Stimulated activated naive CD8-positive, alpha-beta T cell treated with anti-CD3 and anti-CD28 coated beads, Interleukin-15, Interleukin-2, amounts not matched to agents 100 ng/mL and 50 ng/mL, for 24 hours (primary cell): ENCODE measurements at regions not wholly inside any gene's neighbourhood (a gene's known extent, or its start where the extent isn't known, plus 50 kb on each side); places are given as distances from the start of the nearest gene placed in this dataset.

Experiments used
- H3K27ac Mint-ChIP-seq: one replicate; pipeline ENCODE4 v1.8.0; 2021; ENCODE audit warnings: mild to moderate bottlenecking, mixed read lengths
- H3K27me3 Mint-ChIP-seq: one replicate; pipeline ENCODE4 v1.8.0; 2021; ENCODE audit warnings: mixed read lengths
- H3K36me3 Mint-ChIP-seq: one replicate; pipeline ENCODE4 v1.8.0; 2021; ENCODE audit warnings: low read depth, mixed read lengths
- H3K4me1 Mint-ChIP-seq: one replicate; pipeline ENCODE4 v1.8.0; 2021; ENCODE audit warnings: low read depth, mixed read lengths
- H3K4me3 Mint-ChIP-seq: one replicate; pipeline ENCODE4 v1.8.0; 2021; ENCODE audit warnings: mild to moderate bottlenecking, mixed read lengths
- H3K9me3 Mint-ChIP-seq: one replicate; pipeline ENCODE4 v1.8.0; 2021; ENCODE audit warnings: mixed read lengths

DNA sequence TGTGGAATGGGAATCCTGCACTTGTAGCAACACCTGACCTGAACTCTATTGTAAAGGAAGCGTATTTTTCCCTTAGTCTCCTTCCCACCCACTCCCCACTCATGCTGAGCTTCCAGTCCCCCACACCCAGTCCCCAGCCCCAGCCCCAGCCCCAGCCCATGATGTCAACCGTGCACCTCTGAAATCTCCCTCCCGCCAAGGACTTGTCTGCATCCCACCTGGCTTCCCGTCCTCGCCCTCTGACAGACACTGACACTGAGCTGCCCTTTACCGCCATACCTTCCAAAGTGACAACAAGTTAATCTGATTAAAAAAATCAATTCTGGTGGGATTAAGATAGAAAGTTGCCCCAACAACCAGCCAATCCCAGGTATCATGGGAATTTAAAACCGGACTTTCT is 213.6 kb upstream of the CELF4 start:
- Mint-ChIP-seq H3K36me3 (no peaks in the 10 kb centered on the region), H3K27ac (no peak overlapping the region), H3K4me1 (no peaks in the 10 kb centered on the region), H3K27me3 (no peaks in the 10 kb centered on the region), H3K9me3 (no peaks in the 10 kb centered on the region), H3K4me3 (no peak overlapping the region)

DNA sequence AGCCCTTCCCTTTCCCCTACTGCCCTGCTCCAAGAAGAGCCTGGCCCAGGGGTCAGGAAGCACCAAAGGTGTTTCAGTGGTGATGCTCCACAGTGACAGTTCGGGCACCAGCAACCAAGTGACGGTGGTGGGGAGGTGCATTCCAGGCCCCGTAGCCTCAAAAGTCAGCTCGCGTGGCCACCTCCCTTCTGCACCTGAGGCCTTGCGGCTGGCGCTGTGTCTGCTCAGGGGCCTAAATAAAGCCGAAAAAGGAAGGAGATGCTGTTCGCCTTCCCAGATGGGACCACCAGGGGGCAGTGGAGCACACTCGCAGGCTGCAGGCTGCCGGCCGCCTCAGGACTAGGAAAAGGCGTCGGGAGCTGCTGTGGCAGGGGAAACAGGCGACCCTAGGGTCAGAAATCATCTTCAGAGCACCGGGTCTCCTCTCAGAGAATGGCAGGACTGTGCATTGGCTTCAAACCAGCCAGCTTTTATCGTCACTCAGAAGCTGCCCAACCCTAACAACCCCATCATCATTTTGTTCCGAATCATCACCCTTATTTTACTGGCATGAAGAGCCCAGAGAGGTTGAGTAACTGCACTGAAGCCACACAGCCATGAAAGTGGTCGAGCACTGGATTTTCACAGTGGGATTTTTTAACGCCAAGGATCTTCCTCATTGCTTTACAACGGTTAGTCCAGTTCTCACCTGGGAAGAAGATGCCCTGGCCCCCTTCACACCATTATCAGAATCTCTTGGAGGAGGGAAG is 213.0 kb upstream of the CELF4 start:
- no peaks in the 10 kb centered on the region for H3K4me1 Mint-ChIP-seq
- H3K4me3 Mint-ChIP-seq, result no peak overlapping the region
- H3K27ac Mint-ChIP-seq, result no peak overlapping the region
- no peaks in the 10 kb centered on the region for H3K27me3 Mint-ChIP-seq
- H3K9me3 Mint-ChIP-seq, result no peaks in the 10 kb centered on the region
- no peaks in the 10 kb centered on the region for H3K36me3 Mint-ChIP-seq

DNA sequence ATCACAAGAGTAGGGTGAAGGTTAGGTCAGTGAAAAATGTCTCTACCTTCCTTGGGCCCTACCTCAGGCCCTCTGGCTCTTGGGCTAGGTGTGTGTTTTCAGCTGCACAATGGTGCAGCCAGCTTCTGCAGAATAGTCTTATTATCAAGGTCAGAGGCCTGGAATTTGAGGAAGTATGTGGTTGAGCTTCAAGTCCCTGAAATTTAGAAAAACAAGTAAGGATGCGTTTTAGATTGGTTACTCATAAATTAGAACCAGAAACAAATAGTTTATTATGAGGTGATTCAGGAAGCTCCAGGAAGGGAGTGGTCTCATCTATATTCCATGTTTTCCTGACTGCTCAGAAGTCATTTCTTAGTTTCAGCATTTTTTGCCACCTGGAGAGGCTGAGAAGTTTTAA is 204.2 kb upstream of the CELF4 start:
- Mint-ChIP-seq H3K27me3 (no peaks in the 10 kb centered on the region), H3K27ac (no peak overlapping the region), H3K9me3 (peaks cover 4% of the 10 kb centered on the region), H3K4me3 (no peak overlapping the region), H3K4me1 (no peaks in the 10 kb centered on the region), H3K36me3 (no peaks in the 10 kb centered on the region)

DNA sequence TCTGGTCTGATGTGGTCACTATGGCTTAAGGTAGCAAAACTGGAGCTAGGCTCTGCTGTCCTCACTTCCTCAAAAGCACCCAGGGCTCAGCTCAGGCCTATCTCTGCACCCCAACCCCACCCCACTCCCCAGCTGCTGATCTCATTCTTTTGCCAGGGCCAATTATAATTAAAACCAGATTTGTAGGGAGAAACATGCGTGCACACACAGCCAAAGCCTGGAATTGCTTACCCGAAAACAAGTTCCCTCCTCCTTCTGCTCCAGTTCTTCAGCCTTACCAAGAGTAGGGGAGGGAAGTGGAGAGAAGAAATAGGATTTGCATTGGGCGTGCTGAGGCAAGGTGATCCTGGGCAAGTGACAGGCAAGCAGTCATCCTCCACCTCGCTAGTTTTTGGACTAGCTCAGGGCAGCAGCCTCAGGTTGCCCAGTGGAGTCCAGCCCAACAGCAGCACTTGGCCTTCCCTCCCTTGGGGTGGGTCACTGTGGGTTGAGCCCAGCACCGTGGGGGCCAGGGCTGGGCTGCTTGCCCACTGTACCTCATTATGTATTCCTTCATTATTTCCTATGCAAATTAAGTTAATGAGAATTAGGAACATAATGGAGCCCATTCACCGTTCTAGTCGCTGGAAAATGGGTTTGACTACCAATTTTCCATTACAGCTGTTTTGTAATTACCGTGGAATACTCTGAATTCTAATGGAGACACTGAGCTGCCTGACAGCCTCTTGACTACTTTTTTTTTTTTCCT is 199.1 kb upstream of the CELF4 start:
- Mint-ChIP-seq H3K36me3 (no peaks in the 10 kb centered on the region), H3K27me3 (no peaks in the 10 kb centered on the region), H3K4me3 (no peak overlapping the region), H3K4me1 (no peaks in the 10 kb centered on the region), H3K27ac (no peak overlapping the region), H3K9me3 (peaks cover 7% of the 10 kb centered on the region)

DNA sequence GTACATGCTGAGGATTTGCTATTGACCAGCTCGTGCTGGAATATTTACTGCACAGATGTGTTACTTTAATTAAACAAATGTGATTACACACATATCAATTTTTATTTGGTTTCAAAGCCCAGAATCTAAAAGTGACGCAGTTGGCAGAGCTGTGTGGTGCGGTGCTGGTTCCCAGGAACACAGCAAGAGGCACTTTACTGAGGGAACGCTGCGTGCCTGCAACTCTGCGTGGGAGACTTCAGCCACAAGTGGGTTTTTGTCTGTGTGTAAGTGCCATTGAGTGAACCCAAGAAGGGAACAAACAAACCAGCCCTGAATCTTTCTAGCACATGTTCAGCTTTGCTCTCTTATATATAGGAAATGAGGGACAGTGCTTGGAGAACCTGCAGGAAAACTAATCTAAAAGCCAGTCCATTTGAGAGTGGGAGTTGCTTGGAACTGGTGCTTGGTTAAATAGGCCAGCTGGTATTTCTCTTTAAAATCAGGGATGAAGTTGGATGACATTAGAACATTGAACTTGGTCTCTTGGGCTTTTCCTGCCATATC is 196.6 kb upstream of the CELF4 start:
- Mint-ChIP-seq H3K4me1 (no peaks in the 10 kb centered on the region), H3K4me3 (no peak overlapping the region)

DNA sequence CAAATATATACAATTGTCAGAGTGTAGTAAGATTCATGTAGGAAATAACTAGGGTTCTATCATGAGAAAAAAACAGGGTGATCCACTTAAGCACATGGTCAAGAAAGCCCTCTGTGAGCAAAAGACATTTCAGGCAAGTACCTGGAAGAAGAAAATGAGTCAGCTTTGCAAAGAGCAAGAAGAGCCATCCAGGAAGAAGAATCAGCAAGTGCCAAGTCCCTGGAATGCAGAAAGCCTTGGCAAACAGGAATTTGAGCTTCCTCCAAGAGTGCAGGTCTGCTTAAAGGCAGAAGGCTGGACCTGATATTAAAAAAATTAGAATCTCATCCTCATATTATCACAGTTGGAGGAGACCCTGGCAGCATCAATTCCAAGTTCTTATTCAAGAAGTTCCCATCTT is 188.5 kb upstream of the CELF4 start:
- H3K4me3 Mint-ChIP-seq, result no peak overlapping the region
- H3K9me3 Mint-ChIP-seq, result peaks cover 9% of the 10 kb centered on the region
- H3K4me1 Mint-ChIP-seq, result no peaks in the 10 kb centered on the region
- no peak overlapping the region for H3K27ac Mint-ChIP-seq
- H3K27me3 Mint-ChIP-seq, result peaks cover 3% of the 10 kb centered on the region
- no peaks in the 10 kb centered on the region for H3K36me3 Mint-ChIP-seq

More for the DNA sequence above, 196.6 kb upstream of the CELF4 start:
- Mint-ChIP-seq H3K27me3 (no peaks in the 10 kb centered on the region), H3K36me3 (no peaks in the 10 kb centered on the region), H3K27ac (no peak overlapping the region), H3K9me3 (peaks cover 3% of the 10 kb centered on the region)

DNA sequence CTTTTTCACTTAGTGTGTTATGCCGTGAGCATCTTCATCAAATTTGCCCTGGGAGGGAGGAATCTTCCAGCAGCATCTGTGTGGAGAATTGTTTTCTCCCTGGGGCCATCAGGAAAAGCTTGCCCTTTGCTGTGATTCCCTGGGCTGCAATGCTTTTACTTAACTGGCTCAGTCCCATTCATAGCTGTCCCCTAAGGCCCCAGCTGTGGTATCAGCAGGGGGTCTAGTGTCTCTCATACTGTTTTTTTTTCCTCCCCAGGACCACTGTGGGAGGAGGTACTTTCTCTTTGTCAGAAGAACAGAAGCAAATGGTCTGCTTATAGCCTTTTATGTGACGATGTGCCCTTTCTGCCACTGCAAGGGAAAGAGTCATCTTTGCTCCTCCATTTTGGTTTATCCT is 176.8 kb upstream of the CELF4 start:
- Mint-ChIP-seq H3K36me3 (no peaks in the 10 kb centered on the region), H3K27me3 (no peaks in the 10 kb centered on the region), H3K9me3 (no peaks in the 10 kb centered on the region), H3K4me1 (no peaks in the 10 kb centered on the region), H3K27ac (no peak overlapping the region), H3K4me3 (no peak overlapping the region)

DNA sequence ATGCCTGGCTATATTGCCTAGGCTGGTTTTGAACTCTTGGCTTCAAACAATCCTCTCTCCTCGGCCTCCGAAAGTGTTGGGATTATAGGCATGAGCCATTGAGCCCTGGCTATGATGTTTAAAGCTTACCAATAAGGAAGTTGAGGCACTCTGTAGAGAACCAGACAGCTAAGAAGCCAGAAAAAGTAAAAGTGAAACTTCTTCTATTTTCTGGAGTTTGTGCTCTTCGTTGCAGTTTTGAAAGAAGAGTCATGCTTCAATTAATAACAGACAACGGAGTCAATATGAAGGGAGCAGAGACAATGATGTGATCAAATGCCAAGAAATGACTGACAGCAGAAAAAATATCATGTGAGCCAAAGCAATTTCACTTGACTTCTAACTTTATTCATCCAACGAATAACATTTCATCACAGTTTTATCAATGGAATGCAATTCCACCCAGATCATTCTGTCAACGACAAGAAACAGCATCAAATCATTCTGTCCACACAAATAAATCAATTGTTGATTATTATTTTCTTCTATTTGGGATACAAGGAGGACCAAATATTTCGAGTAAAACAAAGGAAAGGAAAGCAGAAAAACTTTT is 175.5 kb upstream of the CELF4 start:
- Mint-ChIP-seq H3K36me3 (no peaks in the 10 kb centered on the region), H3K27me3 (no peaks in the 10 kb centered on the region), H3K9me3 (no peaks in the 10 kb centered on the region), H3K4me3 (no peak overlapping the region), H3K4me1 (no peaks in the 10 kb centered on the region), H3K27ac (no peak overlapping the region)

DNA sequence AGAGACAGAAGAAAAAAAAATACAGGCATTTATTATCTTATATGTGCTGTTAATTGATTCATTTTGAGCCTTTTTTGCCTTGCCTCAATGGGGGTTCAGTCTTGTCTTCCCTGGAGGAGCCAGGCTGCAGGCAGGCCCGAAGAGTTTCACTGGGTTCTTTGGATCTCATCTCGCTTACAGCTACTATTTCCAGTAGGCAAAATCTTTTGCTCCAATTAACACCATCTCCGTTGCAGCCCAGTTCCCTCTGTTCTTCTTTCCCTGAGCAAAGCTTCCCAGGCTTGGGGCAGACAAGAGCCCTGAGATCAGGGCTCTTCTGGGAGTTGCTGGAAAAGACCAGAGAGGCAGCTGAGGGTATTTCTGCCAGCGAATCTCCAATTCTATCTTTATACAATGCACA is 168.8 kb upstream of the CELF4 start:
- no peaks in the 10 kb centered on the region for H3K36me3 Mint-ChIP-seq
- no peak overlapping the region for H3K4me3 Mint-ChIP-seq
- no peak overlapping the region for H3K27ac Mint-ChIP-seq
- no peaks in the 10 kb centered on the region for H3K4me1 Mint-ChIP-seq
- no peaks in the 10 kb centered on the region for H3K27me3 Mint-ChIP-seq
- no peaks in the 10 kb centered on the region for H3K9me3 Mint-ChIP-seq

DNA sequence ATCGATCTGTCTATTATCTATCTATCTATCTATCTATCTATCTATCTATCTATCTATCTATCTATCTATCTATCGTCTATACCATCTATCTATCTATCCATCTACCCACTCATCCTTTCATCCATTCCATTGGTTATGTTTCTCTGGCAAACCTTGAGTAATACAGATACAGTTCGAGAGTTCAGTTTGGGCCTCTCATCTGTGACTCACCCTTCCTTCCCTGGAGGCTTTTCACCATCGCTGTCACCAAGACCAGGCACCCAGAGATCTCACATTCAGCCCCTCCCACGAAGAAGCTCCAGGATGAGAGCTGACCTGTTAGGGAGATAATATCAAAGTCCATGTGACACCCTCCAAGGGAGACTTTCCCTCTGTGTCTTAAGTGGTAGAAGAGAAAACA is 164.1 kb upstream of the CELF4 start:
- H3K4me1 Mint-ChIP-seq, result no peaks in the 10 kb centered on the region
- no peak overlapping the region for H3K4me3 Mint-ChIP-seq
- H3K9me3 Mint-ChIP-seq, result no peaks in the 10 kb centered on the region
- no peak overlapping the region for H3K27ac Mint-ChIP-seq
- H3K27me3 Mint-ChIP-seq, result no peaks in the 10 kb centered on the region
- H3K36me3 Mint-ChIP-seq, result no peaks in the 10 kb centered on the region

DNA sequence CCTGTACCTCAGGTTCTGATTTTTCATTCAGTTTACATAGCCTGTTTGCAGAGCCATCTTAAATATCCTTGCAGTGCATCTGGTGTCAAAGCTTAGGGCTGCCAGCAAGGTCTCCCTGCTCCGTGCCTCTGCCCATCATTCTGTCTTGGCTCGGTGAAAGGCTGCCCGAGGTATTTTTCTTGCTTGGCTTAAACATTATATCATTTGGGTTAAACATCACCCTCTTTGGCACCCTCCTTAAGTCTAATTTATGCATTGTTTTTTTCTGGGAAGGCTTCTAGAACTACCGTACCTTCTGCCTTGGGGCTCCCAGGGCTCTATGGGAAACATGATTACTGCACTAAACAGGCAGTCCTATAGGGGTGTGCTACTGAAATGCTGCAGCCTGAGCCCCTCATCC is 158.6 kb upstream of the CELF4 start:
- H3K27me3 Mint-ChIP-seq, result no peaks in the 10 kb centered on the region
- no peaks in the 10 kb centered on the region for H3K9me3 Mint-ChIP-seq
- no peaks in the 10 kb centered on the region for H3K36me3 Mint-ChIP-seq
- no peak overlapping the region for H3K27ac Mint-ChIP-seq
- no peaks in the 10 kb centered on the region for H3K4me1 Mint-ChIP-seq
- no peak overlapping the region for H3K4me3 Mint-ChIP-seq

DNA sequence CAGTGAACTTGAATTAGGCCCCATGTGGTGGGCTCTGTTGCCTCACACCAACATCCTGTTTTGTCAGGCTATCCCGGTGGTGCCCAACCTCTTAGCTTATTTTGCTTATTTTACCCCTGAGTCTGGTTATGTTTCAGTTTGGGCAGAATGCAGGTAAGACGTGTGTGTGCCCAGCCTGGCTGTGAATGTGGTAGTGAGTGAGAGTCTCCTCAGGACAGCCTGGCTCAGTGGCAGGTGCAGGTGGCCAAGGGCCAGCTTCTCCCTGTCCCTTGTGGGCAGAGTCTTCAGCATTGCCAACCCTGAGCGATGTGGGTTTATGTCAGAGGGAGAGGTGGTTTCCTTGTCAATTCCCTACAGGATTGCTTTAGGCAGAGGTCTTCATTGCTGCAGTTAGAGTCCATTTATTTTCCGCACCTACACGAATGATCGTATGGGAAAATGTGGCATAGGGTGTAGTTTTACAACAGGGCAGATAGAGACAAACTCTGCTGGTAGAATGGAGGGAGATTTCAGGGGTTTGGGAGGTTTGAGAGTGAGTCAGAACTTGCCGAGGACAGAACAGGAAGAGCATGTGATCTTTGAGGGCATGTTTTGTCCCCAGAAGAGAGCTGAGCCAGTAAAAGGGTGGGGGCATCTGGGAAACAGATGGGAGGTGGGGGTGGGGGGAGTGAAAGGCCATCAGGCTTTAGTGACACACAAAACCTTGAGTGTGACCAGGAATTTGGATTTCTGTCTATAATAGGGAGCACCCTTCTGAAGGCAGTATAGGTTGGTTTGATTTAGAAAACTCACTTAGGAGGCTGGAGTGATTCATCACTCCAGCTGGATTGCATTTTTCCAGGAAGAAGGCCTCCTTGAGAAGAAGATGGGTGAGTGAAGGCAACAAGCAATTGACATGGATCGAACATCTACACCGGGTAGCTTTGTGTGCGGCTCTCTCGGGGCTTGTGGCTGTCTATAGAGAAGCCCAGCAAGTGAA is 156.2 kb upstream of the CELF4 start:
- Mint-ChIP-seq H3K27me3 (no peaks in the 10 kb centered on the region), H3K36me3 (no peaks in the 10 kb centered on the region), H3K4me3 (no peak overlapping the region), H3K27ac (no peak overlapping the region), H3K4me1 (no peaks in the 10 kb centered on the region), H3K9me3 (no peaks in the 10 kb centered on the region)

DNA sequence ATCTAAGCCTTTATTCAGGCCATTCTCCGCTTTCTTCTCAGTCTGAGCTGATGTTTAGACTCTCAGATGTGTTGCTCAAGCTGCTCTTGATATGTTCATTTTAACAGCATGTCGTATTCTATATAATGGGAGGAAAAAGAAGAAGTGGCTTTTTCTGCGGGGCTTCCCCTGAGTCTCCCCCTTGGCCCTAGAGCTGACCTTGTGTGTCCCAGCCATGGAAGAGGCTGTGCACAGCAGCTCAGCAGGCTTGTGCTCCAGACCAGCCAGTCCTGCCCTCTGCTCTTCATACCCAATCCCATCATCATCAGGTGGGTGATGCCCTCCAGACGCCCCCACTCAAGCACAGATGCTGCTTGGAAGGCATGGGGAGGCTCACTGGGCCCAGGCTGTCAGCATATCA is 155.1 kb upstream of the CELF4 start:
- Mint-ChIP-seq H3K4me1 (no peaks in the 10 kb centered on the region), H3K4me3 (no peak overlapping the region), H3K36me3 (no peaks in the 10 kb centered on the region), H3K27ac (no peak overlapping the region), H3K9me3 (no peaks in the 10 kb centered on the region), H3K27me3 (no peaks in the 10 kb centered on the region)

DNA sequence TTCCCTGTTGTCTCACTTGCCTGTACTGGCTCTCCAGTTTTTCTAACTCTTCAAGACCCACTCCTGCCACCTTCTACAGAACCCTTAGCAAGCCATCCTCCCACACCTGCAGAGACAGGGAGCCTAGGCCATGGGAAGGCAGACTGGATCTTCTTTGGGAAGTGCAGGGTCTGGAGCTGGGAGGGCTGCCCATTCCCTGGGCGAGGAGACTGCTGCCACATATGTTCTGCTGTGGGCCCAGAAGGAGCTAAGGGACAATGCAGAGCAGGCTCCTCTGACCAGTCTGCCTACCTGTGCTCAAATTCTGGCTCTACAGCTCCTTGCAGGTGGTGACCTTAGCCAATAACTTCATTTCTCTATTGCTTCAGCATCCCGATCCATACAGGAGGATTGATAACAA is 152.1 kb upstream of the CELF4 start:
- Mint-ChIP-seq H3K9me3 (peaks cover 4% of the 10 kb centered on the region), H3K27ac (no peak overlapping the region), H3K4me1 (no peaks in the 10 kb centered on the region), H3K36me3 (no peaks in the 10 kb centered on the region), H3K4me3 (no peak overlapping the region), H3K27me3 (no peaks in the 10 kb centered on the region)
